ENCODE measurements at regions not wholly inside any gene's neighbourhood (a gene's known extent, or its start where the extent isn't known, plus 50 kb on each side); places are given as distances from the start of the nearest gene placed in this dataset.
A peak's percentile ranks its signal among the peaks of the same experiment; 100 is the strongest.

GRCh38 chr2:16161085-16161565 lies 220.8 kb downstream of the MYCN start:
- DNase-seq (ENCODE audit: low read depth, low spot score), result no peak

DNA sequence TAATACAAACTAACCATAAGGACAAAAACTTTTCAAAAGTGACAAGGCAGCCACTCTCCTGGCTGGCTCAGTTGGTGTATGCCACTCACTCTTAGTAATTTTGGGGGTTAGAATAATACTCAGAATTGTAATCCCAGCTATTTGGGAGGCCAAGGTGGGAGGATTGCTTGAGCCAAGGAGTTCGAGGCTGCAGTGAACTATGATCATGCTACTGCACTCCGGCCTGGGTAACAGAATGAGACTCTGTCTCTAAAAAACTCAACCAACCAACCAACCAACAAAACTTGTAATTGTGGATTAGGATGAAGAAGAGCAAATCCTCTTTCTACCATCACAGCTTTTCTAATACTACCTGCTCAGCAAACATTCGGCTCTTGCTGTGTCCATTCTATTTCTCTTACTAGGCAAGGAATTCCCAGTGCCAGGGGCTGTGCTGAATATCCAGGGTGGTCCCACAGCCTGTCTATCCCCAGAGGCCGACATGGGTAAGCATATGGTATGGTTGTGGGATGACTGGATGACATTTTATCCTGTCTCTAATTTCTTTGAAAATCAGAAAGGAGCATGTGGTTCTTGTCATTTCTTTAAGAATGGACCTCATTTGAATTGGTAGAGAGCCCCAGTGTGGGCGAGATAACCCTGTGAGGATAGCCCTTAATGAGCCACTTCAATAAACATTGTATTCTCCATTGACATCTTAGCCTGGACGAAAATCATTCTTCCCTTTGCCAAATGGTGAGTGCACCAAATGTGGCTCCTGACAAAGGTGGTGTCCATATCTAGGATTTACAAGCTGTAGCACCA lies 220.1 kb downstream of the MYCN start:
- DNase-seq (ENCODE audit: low read depth, low spot score), result no peak

GRCh38 chr2:16156411-16156810 lies 216.1 kb downstream of the MYCN start:
- no peak for DNase-seq (ENCODE audit: low read depth, low spot score)

- no peak for DNase-seq (ENCODE audit: low read depth, low spot score)
These were observed 215.4 kb downstream of the MYCN start for GRCh38 chr2:16155766-16156165.

- DNase-seq (ENCODE audit: low read depth, low spot score), result no peak
These were observed 215.0 kb downstream of the MYCN start for GRCh38 chr2:16155366-16155765.

- DNase-seq (ENCODE audit: low read depth, low spot score), result no peak
These were observed 214.3 kb downstream of the MYCN start for GRCh38 chr2:16154501-16155280.

DNA sequence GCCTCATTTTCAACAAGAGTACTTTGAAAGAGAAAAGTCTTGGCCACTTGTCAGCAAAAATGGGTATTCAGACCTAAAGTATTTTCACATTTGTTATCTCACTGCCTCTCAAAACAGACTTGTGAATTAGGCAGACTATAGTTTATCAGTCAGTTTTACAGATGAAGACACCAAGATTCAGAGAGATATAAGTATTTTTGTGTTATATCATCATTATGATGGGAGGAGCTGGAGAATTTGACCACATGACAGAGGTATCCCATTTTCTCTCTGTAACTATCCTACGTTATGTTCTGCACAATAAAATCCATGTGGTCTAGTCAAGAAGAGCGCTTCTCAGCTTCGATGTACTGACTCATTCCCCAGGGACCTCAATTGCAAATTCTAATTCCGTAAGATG lies 213.7 kb downstream of the MYCN start:
- DNase-seq (ENCODE audit: low read depth, low spot score), result no peak

GRCh38 chr2:16153754-16154035 lies 213.3 kb downstream of the MYCN start:
- no peak for DNase-seq (ENCODE audit: low read depth, low spot score)

DNA sequence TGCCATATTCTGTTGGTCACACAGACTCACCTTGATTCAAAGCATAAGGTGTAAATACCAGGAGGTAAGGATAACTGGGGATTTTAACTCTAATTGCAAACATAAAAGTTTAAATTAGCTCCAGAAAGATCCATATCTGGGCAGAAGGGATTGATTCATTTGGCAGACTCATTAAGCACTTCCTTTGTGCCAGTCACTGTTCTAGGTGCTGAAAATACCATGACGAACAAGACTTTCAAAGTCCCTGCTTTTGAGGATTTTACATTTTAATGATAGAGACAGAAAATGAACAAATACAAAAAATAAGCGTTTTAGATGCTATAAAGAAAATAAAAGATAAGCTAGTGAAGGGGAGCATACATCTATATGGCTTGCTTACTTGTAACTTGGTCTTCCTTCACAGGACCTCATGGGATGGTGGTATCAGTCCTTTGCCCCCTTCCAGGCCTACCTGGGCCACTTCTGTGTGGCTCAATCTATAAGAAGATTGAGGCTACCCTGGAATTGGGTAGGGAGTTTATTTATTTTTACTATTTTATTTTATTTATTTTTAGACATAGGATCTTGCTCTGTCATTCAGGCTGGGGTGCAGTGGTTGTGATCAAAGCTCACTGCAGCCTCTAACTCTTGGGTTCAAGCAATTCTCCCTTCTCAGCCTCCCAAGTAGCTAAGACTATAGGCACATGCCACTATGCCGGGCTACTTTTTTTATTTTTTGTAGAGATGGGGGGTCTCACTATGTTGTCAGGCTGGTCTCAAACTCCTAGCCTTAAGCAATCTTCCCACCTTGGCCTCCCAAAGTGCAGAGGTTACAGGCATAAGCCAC lies 212.8 kb downstream of the MYCN start:
- no peak for DNase-seq (ENCODE audit: low read depth, low spot score)

GRCh38 chr2:16152071-16152927 lies 211.9 kb downstream of the MYCN start:
- no peak for DNase-seq (ENCODE audit: low read depth, low spot score)

DNA sequence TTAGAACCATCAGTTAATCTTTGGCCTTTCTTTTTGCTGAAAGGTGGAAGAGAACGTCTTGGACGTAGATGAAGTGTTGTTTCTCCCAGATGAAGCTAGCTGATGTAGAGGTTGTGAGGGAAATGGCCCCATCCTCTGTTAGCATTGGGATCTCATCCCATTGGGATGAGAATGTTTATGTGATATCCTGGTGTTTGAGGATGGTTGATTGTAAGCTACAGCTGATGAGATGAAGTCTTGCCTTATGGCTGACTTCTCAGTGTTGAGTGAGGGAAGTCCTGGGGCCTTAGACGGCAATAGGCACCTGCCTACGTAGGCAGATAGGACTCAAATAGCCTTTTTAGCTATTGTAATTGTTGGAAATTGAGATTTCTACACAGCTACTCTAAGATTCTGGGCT lies 211.3 kb downstream of the MYCN start:
- DNase-seq (ENCODE audit: low read depth, low spot score), result no peak

DNA sequence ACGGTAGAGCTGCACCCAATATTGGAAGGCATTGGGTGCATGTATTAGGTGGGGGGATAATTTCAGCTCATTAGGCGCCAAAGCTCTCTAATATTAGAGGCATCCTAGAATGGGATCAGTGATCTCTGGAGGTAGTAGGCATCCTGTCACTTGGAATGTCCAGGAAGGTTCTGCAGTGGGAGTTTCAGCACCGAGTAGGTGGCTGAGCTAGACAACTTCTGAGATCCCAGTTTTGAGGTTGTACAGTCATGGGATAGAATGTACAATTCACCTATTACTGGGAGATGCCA lies 210.9 kb downstream of the MYCN start:
- DNase-seq (ENCODE audit: low read depth, low spot score), result no peak

DNA sequence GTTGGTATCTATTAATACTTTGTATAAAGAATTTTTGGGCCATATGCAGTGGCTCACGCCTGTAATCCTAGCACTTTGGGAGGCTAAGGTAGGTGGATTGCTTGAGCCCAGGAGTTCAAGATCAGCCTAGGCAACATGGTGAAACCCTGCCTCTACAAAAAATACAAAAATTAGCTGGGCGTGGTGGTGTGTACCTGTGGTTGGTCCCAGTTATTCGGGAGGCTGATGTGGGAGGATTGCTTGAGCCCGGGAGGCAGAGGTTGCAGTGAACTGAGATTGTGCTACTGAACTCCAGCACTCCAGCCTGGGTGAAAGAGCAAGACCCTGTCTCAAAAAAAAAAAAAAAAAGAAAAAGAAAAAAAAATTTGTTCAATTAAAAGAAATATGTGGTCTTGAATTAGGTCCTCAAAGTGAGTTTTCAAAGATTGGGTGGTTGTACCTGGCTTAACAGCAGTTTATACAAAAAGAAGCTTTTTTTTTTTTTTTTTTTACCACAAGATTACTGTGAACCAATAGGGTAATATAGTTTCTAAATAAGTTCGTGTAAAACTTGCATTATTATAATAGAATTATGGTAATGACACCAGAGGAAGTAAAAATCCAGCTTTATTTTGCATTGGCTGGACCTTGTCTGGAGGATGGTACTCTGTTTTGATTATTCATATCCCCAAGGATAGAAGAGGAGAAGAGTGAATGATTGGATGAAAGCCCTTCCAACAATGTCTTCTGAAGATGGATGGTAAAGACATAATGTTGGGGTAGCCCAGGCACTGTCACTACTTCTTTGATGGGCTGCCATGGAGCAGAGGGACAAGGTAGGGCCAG lies 210.3 kb downstream of the MYCN start:
- no peak for DNase-seq (ENCODE audit: low read depth, low spot score)

DNA sequence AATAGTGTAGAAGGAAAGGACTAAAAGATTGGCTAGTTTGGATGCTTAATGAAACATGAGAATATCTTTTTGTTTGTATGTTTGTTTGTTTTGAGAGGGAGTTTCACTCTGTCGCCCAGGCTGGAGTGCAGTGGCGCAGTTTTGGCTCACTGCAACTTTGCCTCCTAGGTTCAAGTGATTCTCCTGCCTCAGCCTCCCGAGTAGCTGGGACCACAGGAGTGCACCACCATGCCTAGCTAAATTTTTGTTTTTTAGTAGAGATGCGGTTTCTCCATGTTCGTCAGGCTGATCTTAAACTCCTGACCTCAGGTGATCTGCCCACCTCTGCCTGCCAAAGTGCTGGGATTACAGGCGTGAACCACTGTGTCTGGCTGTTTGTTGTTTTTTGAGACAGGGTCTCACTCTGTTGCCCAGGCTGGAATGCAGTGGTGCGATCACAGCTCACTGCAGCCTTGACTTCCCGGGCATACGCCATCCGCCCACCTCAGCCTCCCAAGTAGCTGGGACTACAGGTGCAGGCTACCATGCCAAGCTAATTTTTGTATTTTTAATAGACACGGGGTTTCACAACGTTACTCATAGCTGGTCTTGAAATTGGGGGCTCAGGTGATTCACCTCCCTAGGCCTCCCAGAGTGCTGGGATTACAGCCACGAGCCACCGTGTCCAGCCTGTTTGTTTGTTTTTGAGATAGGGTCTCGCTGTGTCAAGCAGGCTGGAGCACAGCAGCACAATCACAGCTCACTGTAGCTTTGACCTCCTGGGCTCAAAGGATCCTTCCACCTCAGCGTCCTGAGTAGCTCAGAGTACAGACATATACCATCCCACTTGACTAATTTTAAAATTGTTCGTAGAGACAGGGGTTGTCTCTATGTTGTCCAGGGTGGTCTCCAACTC lies 209.2 kb downstream of the MYCN start:
- peak; percentile 2 for DNase-seq (ENCODE audit: low read depth, low spot score)

DNA sequence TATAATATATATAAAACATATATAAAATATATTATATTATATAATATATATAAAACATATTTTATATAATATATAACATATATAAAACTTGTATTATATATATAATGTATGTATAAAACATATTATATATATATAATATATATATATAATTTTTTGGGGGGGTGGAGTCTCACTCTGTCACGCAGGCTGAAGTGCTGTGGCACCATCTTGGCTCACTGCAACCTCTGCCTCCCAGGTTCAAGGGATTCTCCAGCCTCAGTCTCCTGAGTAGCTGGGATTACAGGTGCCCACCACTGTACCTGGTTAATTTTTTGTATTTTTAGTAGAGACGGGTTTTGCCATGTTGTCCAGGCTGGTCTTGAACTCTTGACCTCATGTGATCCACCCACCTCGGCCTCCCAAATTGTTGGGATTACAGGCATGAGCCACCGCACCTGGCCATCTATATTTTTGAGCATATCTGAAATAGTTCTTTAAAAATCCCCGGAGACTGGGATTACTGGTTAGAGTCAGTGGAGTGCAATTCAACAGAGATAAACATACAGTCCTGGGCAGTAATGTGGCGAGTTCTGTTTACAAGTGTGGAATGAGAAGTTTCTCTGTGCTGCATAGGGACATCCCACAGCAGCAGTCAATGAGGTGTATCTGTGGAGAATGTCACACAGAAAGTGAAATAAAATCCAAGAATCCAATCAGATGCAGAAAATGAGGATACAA lies 208.4 kb downstream of the MYCN start:
- peak; percentile 1 for DNase-seq (ENCODE audit: low read depth, low spot score)

DNA sequence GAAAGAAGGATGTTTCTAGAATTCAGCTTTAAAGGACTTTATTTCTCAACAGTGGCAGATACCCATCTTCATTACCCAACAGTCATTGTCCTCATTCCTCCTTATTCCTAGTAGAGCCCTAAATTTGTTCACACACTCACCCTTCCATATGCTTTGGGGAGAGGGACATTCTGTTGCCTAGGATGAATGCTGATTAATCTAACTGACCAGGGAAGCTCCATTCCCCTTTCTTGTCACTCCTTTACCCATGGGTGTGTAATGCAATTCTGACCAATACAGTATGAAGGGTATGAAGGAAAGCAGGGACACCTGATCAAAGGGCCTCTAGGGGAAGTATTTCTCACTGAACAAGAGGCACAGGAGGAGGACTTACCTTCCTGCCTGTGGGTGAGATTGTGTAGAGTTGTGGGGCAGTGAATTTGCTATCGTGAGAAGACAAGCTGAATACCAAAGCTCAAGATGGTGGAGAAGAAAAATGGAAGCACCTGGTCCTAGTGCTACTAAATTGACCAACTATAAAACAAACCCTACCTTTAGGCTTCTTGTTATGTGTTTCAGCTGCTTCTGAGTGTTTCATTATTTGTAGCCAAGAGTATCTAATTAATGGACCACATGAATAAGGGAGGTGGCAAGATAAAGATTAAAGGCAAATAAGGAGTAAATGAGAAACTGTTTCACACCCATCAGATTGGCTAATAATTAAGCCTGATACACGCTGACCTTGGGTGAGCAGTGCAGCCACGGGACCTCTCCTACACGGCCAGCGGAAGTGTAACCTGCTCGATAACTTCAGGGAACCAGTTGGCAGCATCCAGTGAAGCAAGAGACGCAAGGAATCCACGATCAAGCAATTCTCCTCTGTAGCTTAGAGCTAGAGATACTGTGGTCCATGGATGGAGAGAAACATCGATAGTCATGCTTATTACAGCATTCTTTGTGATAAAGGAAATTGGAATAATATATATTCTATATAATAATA lies 202.3 kb downstream of the MYCN start:
- DNase-seq (ENCODE audit: low read depth, low spot score), result peak; percentile 4

DNA sequence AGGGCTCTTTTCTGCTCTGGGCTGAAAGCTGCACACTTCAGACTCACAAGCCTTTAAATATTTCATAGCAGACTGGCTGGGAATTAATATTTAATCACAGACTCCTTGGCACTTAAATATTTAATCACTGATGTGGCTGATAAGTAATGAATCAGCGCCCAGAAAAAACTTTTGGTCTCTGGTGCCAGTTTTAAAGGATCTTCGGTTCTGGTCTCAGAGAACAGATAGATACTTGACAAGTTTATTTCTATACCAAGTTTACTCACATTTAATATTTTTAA lies 201.2 kb downstream of the MYCN start:
- DNase-seq (ENCODE audit: low read depth, low spot score), result no peak

All from ELF-1 (cell line).